ENCODE measurements at regions not wholly inside any gene's neighbourhood (a gene's known extent, or its start where the extent isn't known, plus 50 kb on each side); places are given as distances from the start of the nearest gene placed in this dataset.

- TF ChIP-seq CTCF (IDR thresholded peaks at IDR 0.05 in 8 of 11, conservative IDR thresholded peaks at IDR 0.05 in 3 of 11): no peak
- TF ChIP-seq POLR2AphosphoS5 (IDR thresholded peaks at IDR 0.05): no peak
These were observed 281.0 kb upstream of the RUNX1 start for GRCh38 chr21:35329940-35330660.

Data from spleen (tissue), 7 donors.